Caco-2 (cell line): ENCODE measurements at regions not wholly inside any gene's neighbourhood (a gene's known extent, or its start where the extent isn't known, plus 50 kb on each side); places are given as distances from the start of the nearest gene placed in this dataset.

Experiments
- BruUV-seq: library from RNA; stranded (reverse); fragments of 400-500 nt; replicated peaks from 2 replicates; lab custom pipeline; 2021; lab: Mats Ljungman, UMichigan
- CTCF ChIA-PET: fragments of 300-600 bp; sonication (Branson Sonifier 250); formaldehyde crosslinking; loops from one replicate; lab custom pipeline; 2022; ENCODE audit warnings: antibody characterized with exemption; lab: Charles Lee
- POLR2A ChIA-PET: fragments of 300-600 bp; sonication (Branson Sonifier 250); formaldehyde crosslinking; loops from one replicate; lab custom pipeline; 2022; ENCODE audit warnings: antibody characterized with exemption; lab: Charles Lee
- DNase-seq, 2 experiments: peaks; one replicate each; pipeline versions ENCODE4 v3.0.0 to v3.0.0-alpha.2; 2020 to 2022
- H3K27me3 ChIP-seq: replicated peaks from 2 replicates; pipeline ENCODE4 v1.6.0; 2011; ENCODE audit warnings: low read length; ENCODE audit not compliant: control insufficient read depth, insufficient read depth
- H3K36me3 ChIP-seq: 2 replicates; pipeline ENCODE4 v1.5.1; 2011; ENCODE audit warnings: low read length; ENCODE audit not compliant: control insufficient read depth, insufficient read depth
- H3K4me1 ChIP-seq: fragments of 250-450 bp; sonication (Bioruptor Pico); 2 replicates; pipeline ENCODE4 v1.5.1; 2020; ENCODE audit warnings: mild to moderate bottlenecking
- H3K4me3 ChIP-seq: 2 replicates; pipeline ENCODE4 v1.5.1; 2011; ENCODE audit warnings: low read depth, mild to moderate bottlenecking, control low read depth, low read length
- H3K9me3 ChIP-seq: fragments of 250-450 bp; sonication (Bioruptor Pico); 2 replicates; pipeline ENCODE4 v1.5.1; 2020; ENCODE audit warnings: mild to moderate bottlenecking, moderate library complexity
- H3K27ac Mint-ChIP-seq: one replicate; pipeline ENCODE4 v1.8.0; 2022; ENCODE audit warnings: mixed read lengths; ENCODE audit not compliant: unreplicated experiment
- H3K27me3 Mint-ChIP-seq: one replicate; pipeline ENCODE4 v1.8.0; 2022; ENCODE audit warnings: mixed read lengths; ENCODE audit not compliant: insufficient read depth, unreplicated experiment
- H3K36me3 Mint-ChIP-seq: one replicate; pipeline ENCODE4 v1.8.0; 2022; ENCODE audit warnings: mild to moderate bottlenecking, mixed read lengths; ENCODE audit not compliant: insufficient read depth, unreplicated experiment
- H3K4me1 Mint-ChIP-seq: one replicate; pipeline ENCODE4 v1.8.0; 2022; ENCODE audit warnings: low read depth, mixed read lengths; ENCODE audit not compliant: unreplicated experiment
- H3K4me3 Mint-ChIP-seq: one replicate; pipeline ENCODE4 v1.8.0; 2022; ENCODE audit warnings: mild to moderate bottlenecking, moderate library complexity, mixed read lengths; ENCODE audit not compliant: unreplicated experiment
- H3K9me3 Mint-ChIP-seq: one replicate; pipeline ENCODE4 v1.8.0; 2022; ENCODE audit warnings: mixed read lengths; ENCODE audit not compliant: unreplicated experiment
- intact Hi-C: fragments of 100-400 bp; cut with micrococcal nuclease; formaldehyde crosslinking; loops from one replicate; pipeline ENCODE4 v1.10.0; 2022; ENCODE audit not compliant: unreplicated experiment
- TF ChIP-seq, protein P1 (sequence below), 2 experiments: fragments of 200-600 bp in 1 of 2; IDR thresholded peaks; 1 replicate in 1 of 2; 2 replicates in 1 of 2; pipeline versions ENCODE4 v1.5.1 to v1.8.0; 2011 to 2022; ENCODE audit warnings: antibody characterized with exemption in 1 of 2, control low read depth in 1 of 2, inconsistent platforms in 1 of 2, low read depth in 1 of 2, low read length in 1 of 2, mild to moderate bottlenecking in 1 of 2, moderate library complexity in 1 of 2; ENCODE audit not compliant: insufficient read depth in 1 of 2, severe bottlenecking in 1 of 2, unreplicated experiment in 1 of 2

DNA sequence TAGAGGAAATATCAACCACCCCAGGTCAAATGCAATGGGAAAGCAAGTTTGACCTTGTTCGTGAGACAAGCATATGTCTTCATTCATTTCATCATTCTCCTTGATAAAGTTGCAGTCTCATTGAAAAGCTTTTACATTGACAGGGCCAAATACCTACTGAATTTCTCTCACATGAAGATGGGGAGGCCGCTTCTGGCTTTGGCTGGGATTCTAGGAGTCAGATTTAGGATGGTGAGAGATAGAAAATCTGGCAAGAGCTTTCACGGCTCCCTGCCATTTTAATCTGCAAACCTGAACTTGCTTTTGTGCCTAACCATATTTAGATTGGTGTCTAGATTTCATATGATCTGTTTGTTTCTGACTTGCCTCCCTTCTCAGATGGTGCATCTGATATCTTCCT, 88.0 kb downstream of the TMEM100 start:
- TF ChIP-seq, protein P1, sequence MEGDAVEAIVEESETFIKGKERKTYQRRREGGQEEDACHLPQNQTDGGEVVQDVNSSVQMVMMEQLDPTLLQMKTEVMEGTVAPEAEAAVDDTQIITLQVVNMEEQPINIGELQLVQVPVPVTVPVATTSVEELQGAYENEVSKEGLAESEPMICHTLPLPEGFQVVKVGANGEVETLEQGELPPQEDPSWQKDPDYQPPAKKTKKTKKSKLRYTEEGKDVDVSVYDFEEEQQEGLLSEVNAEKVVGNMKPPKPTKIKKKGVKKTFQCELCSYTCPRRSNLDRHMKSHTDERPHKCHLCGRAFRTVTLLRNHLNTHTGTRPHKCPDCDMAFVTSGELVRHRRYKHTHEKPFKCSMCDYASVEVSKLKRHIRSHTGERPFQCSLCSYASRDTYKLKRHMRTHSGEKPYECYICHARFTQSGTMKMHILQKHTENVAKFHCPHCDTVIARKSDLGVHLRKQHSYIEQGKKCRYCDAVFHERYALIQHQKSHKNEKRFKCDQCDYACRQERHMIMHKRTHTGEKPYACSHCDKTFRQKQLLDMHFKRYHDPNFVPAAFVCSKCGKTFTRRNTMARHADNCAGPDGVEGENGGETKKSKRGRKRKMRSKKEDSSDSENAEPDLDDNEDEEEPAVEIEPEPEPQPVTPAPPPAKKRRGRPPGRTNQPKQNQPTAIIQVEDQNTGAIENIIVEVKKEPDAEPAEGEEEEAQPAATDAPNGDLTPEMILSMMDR (IDR thresholded peaks at IDR 0.05; ENCODE audit: insufficient read depth in 1 of 2, low read depth in 1 of 2, low read length in 1 of 2, severe bottlenecking in 1 of 2, unreplicated experiment in 1 of 2), result no peak
- Mint-ChIP-seq H3K4me1 (no peaks in the 10 kb centered on the region), H3K4me3 (no peak overlapping the region), H3K36me3 (no peaks in the 10 kb centered on the region), H3K27ac (no peak overlapping the region), H3K9me3 (no peaks in the 10 kb centered on the region), H3K27me3 (peaks cover 22% of the 10 kb centered on the region)
- Histone ChIP-seq H3K9me3 (no peaks in the 10 kb centered on the region), H3K4me1 (no peaks in the 10 kb centered on the region), H3K4me3 (no peak overlapping the region), H3K36me3 (no peaks in the 10 kb centered on the region), H3K27me3 (no peaks in the 10 kb centered on the region)
- intact Hi-C loops, result no loop called here
- no TSS peak for BruUV-seq
- DNase-seq, result no peak
- POLR2A ChIA-PET, result no interaction called here
- CTCF ChIA-PET, result no interaction called here

- intact Hi-C loops, result no loop called here
- DNase-seq, result no peak
- CTCF ChIA-PET, result no interaction called here
- H3K4me1 ChIP-seq, result no peaks in the 10 kb centered on the region
- no TSS peak for BruUV-seq
- Mint-ChIP-seq H3K4me3 (no peak overlapping the region), H3K27me3 (peaks cover 26% of the 10 kb centered on the region), H3K4me1 (no peaks in the 10 kb centered on the region), H3K9me3 (no peaks in the 10 kb centered on the region), H3K27ac (no peak overlapping the region), H3K36me3 (no peaks in the 10 kb centered on the region)
- POLR2A ChIA-PET, result no interaction called here
- H3K36me3 ChIP-seq, result no peaks in the 10 kb centered on the region
- TF ChIP-seq, protein P1 (IDR thresholded peaks at IDR 0.05; ENCODE audit: insufficient read depth in 1 of 2, low read depth in 1 of 2, low read length in 1 of 2, severe bottlenecking in 1 of 2, unreplicated experiment in 1 of 2), result no peak
- H3K9me3 ChIP-seq, result no peaks in the 10 kb centered on the region
- H3K4me3 ChIP-seq, result no peak overlapping the region
- no peaks in the 10 kb centered on the region for H3K27me3 ChIP-seq
Measured at GRCh38 chr17:55632893-55633292, 89.8 kb downstream of the TMEM100 start.

- H3K9me3 Mint-ChIP-seq, result no peaks in the 10 kb centered on the region
- POLR2A ChIA-PET, result no interaction called here
- no peak overlapping the region for H3K27ac Mint-ChIP-seq
- H3K4me1 Mint-ChIP-seq, result no peaks in the 10 kb centered on the region
- DNase-seq, result no peak
- no peaks in the 10 kb centered on the region for H3K27me3 ChIP-seq
- H3K9me3 ChIP-seq, result no peaks in the 10 kb centered on the region
- CTCF ChIA-PET, result no interaction called here
- no peaks in the 10 kb centered on the region for H3K36me3 ChIP-seq
- no peak overlapping the region for H3K4me3 ChIP-seq
- intact Hi-C loops, result no loop called here
- peaks cover 26% of the 10 kb centered on the region for H3K27me3 Mint-ChIP-seq
- H3K4me1 ChIP-seq, result no peaks in the 10 kb centered on the region
- no peaks in the 10 kb centered on the region for H3K36me3 Mint-ChIP-seq
- no peak overlapping the region for H3K4me3 Mint-ChIP-seq
- no TSS peak for BruUV-seq
- TF ChIP-seq, protein P1 (IDR thresholded peaks at IDR 0.05; ENCODE audit: insufficient read depth in 1 of 2, low read depth in 1 of 2, low read length in 1 of 2, severe bottlenecking in 1 of 2, unreplicated experiment in 1 of 2), result no peak
Measured at GRCh38 chr17:55632236-55632635, 90.4 kb downstream of the TMEM100 start.
